H9 (cell line): ENCODE measurements at regions not wholly inside any gene's neighbourhood (a gene's known extent, or its start where the extent isn't known, plus 50 kb on each side); places are given as distances from the start of the nearest gene placed in this dataset.

Experiments
- DNase-seq: peaks from one replicate; pipeline ENCODE4 v3.0.0-alpha.2; 2017
- H2AFZ ChIP-seq: one replicate; pipeline ENCODE4 v1.6.1; 2013; ENCODE audit warnings: mild to moderate bottlenecking, low read length, control low read depth, moderate library complexity
- H2AK5ac ChIP-seq: 2 replicates; pipeline ENCODE4 v1.6.1; 2013; ENCODE audit warnings: low read length, control low read depth, mixed read lengths; ENCODE audit not compliant: insufficient read length
- H2BK120ac ChIP-seq: one replicate; pipeline ENCODE4 v1.6.1; 2013; ENCODE audit warnings: low read depth, mild to moderate bottlenecking, low read length, control low read depth, inconsistent platforms; ENCODE audit not compliant: poor library complexity, severe bottlenecking
- H2BK12ac ChIP-seq: 2 replicates; pipeline ENCODE4 v1.6.1; 2013; ENCODE audit warnings: low read length, control low read depth, mixed read lengths, low read depth; ENCODE audit not compliant: insufficient read length
- H2BK15ac ChIP-seq: 2 replicates; pipeline ENCODE4 v1.6.1; 2013; ENCODE audit warnings: low read depth, low read length, control low read depth
- H2BK20ac ChIP-seq: one replicate; pipeline ENCODE4 v1.6.1; 2013; ENCODE audit warnings: low read depth, mild to moderate bottlenecking, low read length, control low read depth, inconsistent platforms; ENCODE audit not compliant: poor library complexity, severe bottlenecking
- H2BK5ac ChIP-seq: 2 replicates; pipeline ENCODE4 v1.6.1; 2013; ENCODE audit warnings: low read length, control low read depth, mixed read lengths; ENCODE audit not compliant: insufficient read length
- H3K14ac ChIP-seq: 2 replicates; pipeline ENCODE4 v1.6.1; 2013; ENCODE audit warnings: low read length, control low read depth; ENCODE audit not compliant: insufficient read depth
- H3K18ac ChIP-seq: 2 replicates; pipeline ENCODE4 v1.6.1; 2013; ENCODE audit warnings: low read depth, mild to moderate bottlenecking, mixed read lengths, low read length, control low read depth; ENCODE audit not compliant: insufficient read length
- H3K23ac ChIP-seq: 2 replicates; pipeline ENCODE4 v1.6.1; 2013; ENCODE audit warnings: low read length, control low read depth, mixed read lengths, low read depth; ENCODE audit not compliant: insufficient read length
- H3K23me2 ChIP-seq: 2 replicates; pipeline ENCODE4 v1.6.1; 2013; ENCODE audit warnings: low read depth, mild to moderate bottlenecking, mixed read lengths, low read length, control low read depth; ENCODE audit not compliant: insufficient read length, poor library complexity, severe bottlenecking
- H3K27ac ChIP-seq: 2 replicates; pipeline ENCODE4 v1.5.1; 2013; ENCODE audit warnings: low read length, control low read depth, mixed read lengths, low read depth; ENCODE audit not compliant: insufficient read length
- H3K27me3 ChIP-seq: 2 replicates; pipeline ENCODE4 v1.6.1; 2013; ENCODE audit warnings: low read length, control low read depth, inconsistent platforms; ENCODE audit not compliant: insufficient read depth
- H3K4ac ChIP-seq: 2 replicates; pipeline ENCODE4 v1.6.1; 2013; ENCODE audit warnings: low read depth, mild to moderate bottlenecking, control low read depth, inconsistent platforms, low read length, moderate library complexity
- H3K4me1 ChIP-seq: 2 replicates; pipeline ENCODE4 v1.6.1; 2013; ENCODE audit warnings: low read length, control low read depth, inconsistent platforms; ENCODE audit not compliant: insufficient read depth
- H3K4me2 ChIP-seq: 2 replicates; pipeline ENCODE4 v1.6.1; 2013; ENCODE audit warnings: low read length, control low read depth, mixed read lengths; ENCODE audit not compliant: insufficient read length, insufficient read depth
- H3K56ac ChIP-seq: 2 replicates; pipeline ENCODE4 v1.6.1; 2013; ENCODE audit warnings: low read depth, mild to moderate bottlenecking, mixed read lengths, low read length, control low read depth; ENCODE audit not compliant: insufficient read length
- H3K79me1 ChIP-seq: 2 replicates; pipeline ENCODE4 v1.6.1; 2013; ENCODE audit warnings: low read depth, mild to moderate bottlenecking, moderate library complexity, low read length, control low read depth, inconsistent platforms; ENCODE audit not compliant: insufficient read depth, poor library complexity, severe bottlenecking
- H3K79me2 ChIP-seq: 2 replicates; pipeline ENCODE4 v1.6.1; 2013; ENCODE audit warnings: low read length, control low read depth, inconsistent platforms; ENCODE audit not compliant: insufficient read depth
- H3K9ac ChIP-seq: 2 replicates; pipeline ENCODE4 v1.6.1; 2013; ENCODE audit warnings: low read length, control low read depth, mixed read lengths; ENCODE audit not compliant: insufficient read length; ENCODE audit errors: extremely low read depth
- H3K9me3 ChIP-seq: one replicate; pipeline ENCODE4 v1.6.1; 2013; ENCODE audit warnings: low read depth, low read length, inconsistent platforms; ENCODE audit not compliant: control insufficient read depth
- H3T11ph ChIP-seq: one replicate; pipeline ENCODE4 v1.6.1; 2013; ENCODE audit warnings: mild to moderate bottlenecking, low read length, control low read depth, inconsistent platforms
- H4K20me1 ChIP-seq: one replicate; pipeline ENCODE4 v1.6.1; 2013; ENCODE audit not compliant: control insufficient read depth, insufficient read length, insufficient read depth
- H4K5ac ChIP-seq: 2 replicates; pipeline ENCODE4 v1.6.1; 2013; ENCODE audit warnings: low read depth, mild to moderate bottlenecking, mixed read lengths, low read length, control low read depth; ENCODE audit not compliant: insufficient read length
- H4K8ac ChIP-seq: replicated peaks from 2 replicates; pipeline ENCODE4 v1.6.1; 2013; ENCODE audit warnings: low read length, control low read depth, mixed read lengths, low read depth; ENCODE audit not compliant: insufficient read length
- H4K91ac ChIP-seq: 2 replicates; pipeline ENCODE4 v1.6.1; 2013; ENCODE audit warnings: low read depth, mild to moderate bottlenecking, moderate library complexity, mixed read lengths, low read length, control low read depth; ENCODE audit not compliant: insufficient read length
- H3K27ac Mint-ChIP-seq, 3 experiments: 2 replicates in 2 of 3; 3 replicates in 1 of 3; pipeline ENCODE4 v1.8.0; 2020 to 2021; ENCODE audit warnings: mixed read lengths in 3 of 3, mild to moderate bottlenecking in 1 of 3, moderate library complexity in 1 of 3
- H3K27me3 Mint-ChIP-seq: 2 replicates; pipeline ENCODE4 v1.8.0; 2021; ENCODE audit warnings: low read depth, mild to moderate bottlenecking, moderate library complexity, mixed read lengths
- H3K36me3 Mint-ChIP-seq, 3 experiments: 2 replicates in 2 of 3; 3 replicates in 1 of 3; pipeline ENCODE4 v1.8.0; 2020 to 2021; ENCODE audit warnings: low read depth in 3 of 3, mixed read lengths in 3 of 3; ENCODE audit not compliant: insufficient read depth in 1 of 3
- H3K4me1 Mint-ChIP-seq, 2 experiments: 2 replicates each; pipeline ENCODE4 v1.8.0; 2020; ENCODE audit warnings: mixed read lengths in 2 of 2
- H3K4me3 Mint-ChIP-seq, 2 experiments: 2 replicates in 1 of 2; 3 replicates in 1 of 2; pipeline ENCODE4 v1.8.0; 2020 to 2021; ENCODE audit warnings: mild to moderate bottlenecking in 2 of 2, mixed read lengths in 2 of 2, moderate library complexity in 1 of 2
- H3K9me3 Mint-ChIP-seq, 2 experiments: 2 replicates in 1 of 2; 3 replicates in 1 of 2; pipeline ENCODE4 v1.8.0; 2020; ENCODE audit warnings: mild to moderate bottlenecking in 2 of 2, mixed read lengths in 2 of 2, moderate library complexity in 1 of 2
- WGBS: extraction: QIAGEN DNeasy Blood & Tissue Kit; methylation state at CpG from one replicate; pipeline ENCODE4 v1.1.7; 2013; ENCODE audit warnings: missing lambda C conversion rate, low lambda C conversion rate, mixed read lengths; ENCODE audit not compliant: insufficient read length; ENCODE audit errors: extremely low coverage; 5-methylcytosine and 5-hydroxymethylcytosine counted together
- TF ChIP-seq, protein P1 (sequence below): fragments of 200-600 bp; sonication (generic); conservative IDR thresholded peaks from 3 replicates; pipeline ENCODE4 v1.8.0; 2021; ENCODE audit warnings: antibody characterized with exemption, mild to moderate bottlenecking

GRCh38 chr7:118057404-118057803 is 126.6 kb upstream of the LSM8 start:
- Histone ChIP-seq H4K20me1 (no peaks in the 10 kb centered on the region), H3K23ac (no peak overlapping the region), H4K8ac (no peak overlapping the region), H3K9ac (no peak overlapping the region), H2BK120ac (no peak overlapping the region), H3K18ac (no peak overlapping the region), H3K14ac (no peak overlapping the region), H2BK5ac (no peak overlapping the region), H4K91ac (no peak overlapping the region), H4K5ac (no peak overlapping the region), H3K79me2 (no peaks in the 10 kb centered on the region), H3K23me2 (no peaks in the 10 kb centered on the region), H2AK5ac (no peak overlapping the region), H3K4me2 (no peak overlapping the region), H3T11ph (no peak overlapping the region), H3K4ac (no peak overlapping the region), H3K27ac (no peak overlapping the region), H3K79me1 (no peaks in the 10 kb centered on the region), H2BK15ac (no peak overlapping the region), H3K56ac (no peak overlapping the region), H2BK20ac (no peak overlapping the region), H3K4me1 (no peaks in the 10 kb centered on the region), H2BK12ac (no peak overlapping the region), H2AFZ (no peak overlapping the region), H3K27me3 (no peaks in the 10 kb centered on the region; the same call in 1 of the 2 replicates), H3K9me3 (no peaks in the 10 kb centered on the region)
- H3K27ac Mint-ChIP-seq: peak overlapping the region in 1 of 3 experiments; percentile 62; a peak in 1 of 7 replicates
- no peak for DNase-seq
- no peaks in the 10 kb centered on the region for H3K9me3 Mint-ChIP-seq
- H3K27me3 Mint-ChIP-seq: no peaks in the 10 kb centered on the region
- TF ChIP-seq, protein P1, sequence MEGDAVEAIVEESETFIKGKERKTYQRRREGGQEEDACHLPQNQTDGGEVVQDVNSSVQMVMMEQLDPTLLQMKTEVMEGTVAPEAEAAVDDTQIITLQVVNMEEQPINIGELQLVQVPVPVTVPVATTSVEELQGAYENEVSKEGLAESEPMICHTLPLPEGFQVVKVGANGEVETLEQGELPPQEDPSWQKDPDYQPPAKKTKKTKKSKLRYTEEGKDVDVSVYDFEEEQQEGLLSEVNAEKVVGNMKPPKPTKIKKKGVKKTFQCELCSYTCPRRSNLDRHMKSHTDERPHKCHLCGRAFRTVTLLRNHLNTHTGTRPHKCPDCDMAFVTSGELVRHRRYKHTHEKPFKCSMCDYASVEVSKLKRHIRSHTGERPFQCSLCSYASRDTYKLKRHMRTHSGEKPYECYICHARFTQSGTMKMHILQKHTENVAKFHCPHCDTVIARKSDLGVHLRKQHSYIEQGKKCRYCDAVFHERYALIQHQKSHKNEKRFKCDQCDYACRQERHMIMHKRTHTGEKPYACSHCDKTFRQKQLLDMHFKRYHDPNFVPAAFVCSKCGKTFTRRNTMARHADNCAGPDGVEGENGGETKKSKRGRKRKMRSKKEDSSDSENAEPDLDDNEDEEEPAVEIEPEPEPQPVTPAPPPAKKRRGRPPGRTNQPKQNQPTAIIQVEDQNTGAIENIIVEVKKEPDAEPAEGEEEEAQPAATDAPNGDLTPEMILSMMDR: no peak
- WGBS: no CpG with 5 or more reads among the region's 5 CpGs
- H3K4me3 Mint-ChIP-seq: no peak overlapping the region
- H3K36me3 Mint-ChIP-seq: no peaks in the 10 kb centered on the region
- H3K4me1 Mint-ChIP-seq: peaks cover 0 to 2% of the 10 kb centered on the region in 2 experiments; a peak in 3 of 4 replicates
